ENCODE measurements at regions not wholly inside any gene's neighbourhood (a gene's known extent, or its start where the extent isn't known, plus 50 kb on each side); places are given as distances from the start of the nearest gene placed in this dataset.

- H2BK5ac ChIP-seq (ENCODE audit: low read depth, low read length) = no peak overlapping the region
- H3K18ac ChIP-seq (ENCODE audit: extremely low read depth, low read length) = no peak overlapping the region
- no peaks in the 10 kb centered on the region for H3K36me3 ChIP-seq (ENCODE audit: control insufficient read depth in 2 of 4, insufficient read depth in 4 of 4, low read length in 3 of 4)
- no peaks in the 10 kb centered on the region for H3K4me1 ChIP-seq (replicated peaks in 1 of 4; ENCODE audit: control insufficient read depth in 3 of 4, insufficient read depth in 4 of 4, low read length in 3 of 4)
- no peak overlapping the region for H3K56ac ChIP-seq (replicated peaks; ENCODE audit: insufficient read length, low read depth, low read length)
- 94% methylated on average over 4 of the region's 4 CpGs; no CpG with 5 or more reads in 1 of the 2 experiments for WGBS, 2 experiments (ENCODE audit: extremely low coverage in 1 of 2, insufficient coverage in 1 of 2, insufficient read length in 1 of 2, insufficient replicate concordance in 2 of 2, low coverage in 1 of 2, low lambda C conversion rate in 2 of 2, missing lambda C conversion rate in 1 of 2)
- no peak overlapping the region for H2AFZ ChIP-seq (ENCODE audit: low read length)
- H2BK20ac ChIP-seq (ENCODE audit: low read length) = no peak overlapping the region
- H3K4ac ChIP-seq (replicated peaks; ENCODE audit: insufficient read length, low read depth, low read length) = no peak overlapping the region
- no peak overlapping the region for H3K4me2 ChIP-seq (ENCODE audit: insufficient read depth in 1 of 2, low read depth in 2 of 2, low read length in 2 of 2)
- no peaks in the 10 kb centered on the region for H3K9me3 ChIP-seq (ENCODE audit: insufficient read depth in 2 of 2, low read depth in 1 of 2, low read length in 1 of 2)
- no peak overlapping the region for H2BK12ac ChIP-seq (ENCODE audit: low read depth, low read length)
- H3K9ac ChIP-seq (replicated peaks in 1 of 4; ENCODE audit: extremely low read depth in 1 of 4, low read depth in 3 of 4, low read length in 3 of 4) = no peak overlapping the region
- no peaks in the 10 kb centered on the region for H3K79me2 ChIP-seq (ENCODE audit: control insufficient read depth in 1 of 2, insufficient read depth in 2 of 2, low read length in 2 of 2)
- TF ChIP-seq CBX8 (IDR thresholded peaks at IDR 0.05; ENCODE audit: borderline replicate concordance, low read depth, low read length) = no peak
- no peak for TF ChIP-seq SIN3A (conservative IDR thresholded peaks at IDR 0.05 in 1 of 2, IDR thresholded peaks at IDR 0.05 in 1 of 2; ENCODE audit: low read depth in 1 of 2, low read length in 2 of 2)
- no peak for TF ChIP-seq CTBP2 (IDR thresholded peaks at IDR 0.05; ENCODE audit: borderline replicate concordance, insufficient read depth, insufficient read length, low read length)
- TF ChIP-seq SP1 (IDR thresholded peaks at IDR 0.05; ENCODE audit: low read depth, low read length) = no peak
- no peak for TF ChIP-seq YY1 (IDR thresholded peaks at IDR 0.05; ENCODE audit: low read depth, low read length)
- TF ChIP-seq, protein P1, sequence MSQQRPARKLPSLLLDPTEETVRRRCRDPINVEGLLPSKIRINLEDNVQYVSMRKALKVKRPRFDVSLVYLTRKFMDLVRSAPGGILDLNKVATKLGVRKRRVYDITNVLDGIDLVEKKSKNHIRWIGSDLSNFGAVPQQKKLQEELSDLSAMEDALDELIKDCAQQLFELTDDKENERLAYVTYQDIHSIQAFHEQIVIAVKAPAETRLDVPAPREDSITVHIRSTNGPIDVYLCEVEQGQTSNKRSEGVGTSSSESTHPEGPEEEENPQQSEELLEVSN (IDR thresholded peaks at IDR 0.05) = no peak
- TF ChIP-seq JUN (IDR thresholded peaks at IDR 0.05; ENCODE audit: low read depth, low read length) = no peak
- no peak for TF ChIP-seq KDM4A (IDR thresholded peaks at IDR 0.05; ENCODE audit: low read depth, low read length, severe bottlenecking)
- no peak for TF ChIP-seq SIX5 (IDR thresholded peaks at IDR 0.05; ENCODE audit: low read depth, low read length)
- TF ChIP-seq, protein P2, sequence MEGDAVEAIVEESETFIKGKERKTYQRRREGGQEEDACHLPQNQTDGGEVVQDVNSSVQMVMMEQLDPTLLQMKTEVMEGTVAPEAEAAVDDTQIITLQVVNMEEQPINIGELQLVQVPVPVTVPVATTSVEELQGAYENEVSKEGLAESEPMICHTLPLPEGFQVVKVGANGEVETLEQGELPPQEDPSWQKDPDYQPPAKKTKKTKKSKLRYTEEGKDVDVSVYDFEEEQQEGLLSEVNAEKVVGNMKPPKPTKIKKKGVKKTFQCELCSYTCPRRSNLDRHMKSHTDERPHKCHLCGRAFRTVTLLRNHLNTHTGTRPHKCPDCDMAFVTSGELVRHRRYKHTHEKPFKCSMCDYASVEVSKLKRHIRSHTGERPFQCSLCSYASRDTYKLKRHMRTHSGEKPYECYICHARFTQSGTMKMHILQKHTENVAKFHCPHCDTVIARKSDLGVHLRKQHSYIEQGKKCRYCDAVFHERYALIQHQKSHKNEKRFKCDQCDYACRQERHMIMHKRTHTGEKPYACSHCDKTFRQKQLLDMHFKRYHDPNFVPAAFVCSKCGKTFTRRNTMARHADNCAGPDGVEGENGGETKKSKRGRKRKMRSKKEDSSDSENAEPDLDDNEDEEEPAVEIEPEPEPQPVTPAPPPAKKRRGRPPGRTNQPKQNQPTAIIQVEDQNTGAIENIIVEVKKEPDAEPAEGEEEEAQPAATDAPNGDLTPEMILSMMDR (IDR thresholded peaks at IDR 0.05; ENCODE audit: control extremely low read depth in 1 of 3, insufficient read depth in 1 of 3, low read depth in 1 of 3, low read length in 3 of 3) = no peak
- TF ChIP-seq, protein P3, sequence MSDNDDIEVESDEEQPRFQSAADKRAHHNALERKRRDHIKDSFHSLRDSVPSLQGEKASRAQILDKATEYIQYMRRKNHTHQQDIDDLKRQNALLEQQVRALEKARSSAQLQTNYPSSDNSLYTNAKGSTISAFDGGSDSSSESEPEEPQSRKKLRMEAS (IDR thresholded peaks at IDR 0.05) = no peak
- TF ChIP-seq POLR2A (IDR thresholded peaks at IDR 0.05; ENCODE audit: control extremely low read depth in 1 of 2, low read depth in 2 of 2, low read length in 2 of 2) = no peak
- no peak overlapping the region for H3K4me3 ChIP-seq (ENCODE audit: extremely low read depth in 1 of 4, insufficient read depth in 2 of 4, low read depth in 3 of 4, low read length in 4 of 4)
- ChIA-PET CTCF (ENCODE audit: partially characterized antibody) (no interaction called here), POLR2A (ENCODE audit: partially characterized antibody) (no interaction called here)
- no peak overlapping the region for H2BK15ac ChIP-seq (ENCODE audit: low read length)
- H3K27ac ChIP-seq (ENCODE audit: low read depth, low read length) = no peak overlapping the region
- H4K20me1 ChIP-seq (replicated peaks in 1 of 2; ENCODE audit: control insufficient read depth in 1 of 2, insufficient read depth in 2 of 2, low read length in 2 of 2) = no peaks in the 10 kb centered on the region
- no peak overlapping the region for H4K5ac ChIP-seq (ENCODE audit: insufficient read length, low read depth, low read length)
- no peak overlapping the region for H4K91ac ChIP-seq (replicated peaks; ENCODE audit: insufficient read length, low read length)
- H2AK5ac ChIP-seq (ENCODE audit: low read depth, low read length) = no peak overlapping the region
- H3K14ac ChIP-seq (ENCODE audit: insufficient read length) = no peak overlapping the region
- H3K23ac ChIP-seq (ENCODE audit: insufficient read length) = no peak overlapping the region
- no peak overlapping the region for H2BK120ac ChIP-seq (replicated peaks; ENCODE audit: low read depth, low read length)
- no peak for DNase-seq (ENCODE audit: low read depth in 1 of 2, low spot score in 2 of 2)
- FAIRE-seq = no peak
- H4K8ac ChIP-seq (ENCODE audit: extremely low read depth, insufficient read depth, low read length) = no peak overlapping the region
- H3K27me3 ChIP-seq (replicated peaks in 1 of 4; ENCODE audit: control insufficient read depth in 3 of 4, extremely low read depth in 1 of 4, insufficient read depth in 3 of 4, low read length in 3 of 4) = no peaks in the 10 kb centered on the region
- no peaks in the 10 kb centered on the region for H3K79me1 ChIP-seq (ENCODE audit: low read depth, low read length)
- no peaks in the 10 kb centered on the region for H3K23me2 ChIP-seq (ENCODE audit: low read depth, low read length)
Observed at GRCh38 chr5:27571681-27572080, 533.3 kb upstream of the CDH9 start.

Measured in H1 (cell line).